Naive B cell (primary cell): ENCODE measurements at regions not wholly inside any gene's neighbourhood (a gene's known extent, or its start where the extent isn't known, plus 50 kb on each side); places are given as distances from the start of the nearest gene placed in this dataset.
A peak's percentile ranks its signal among the peaks of the same experiment; 100 is the strongest.

Experiments
- ATAC-seq, 2 donors: fragments of 150-1000 bp; cut with Tn5 transposase; 2 replicates each; pipeline ENCODE4 v1.10.0; 2021; ENCODE audit warnings: low read depth in 2 of 2, mild to moderate bottlenecking in 2 of 2, moderate library complexity in 2 of 2
- DNase-seq: peaks from one replicate; pipeline ENCODE4 v3.0.0; 2022
- H3K27ac Mint-ChIP-seq, 6 donors: one replicate each; pipeline ENCODE4 v1.8.0; 2020 to 2022; ENCODE audit warnings: mild to moderate bottlenecking in 6 of 6, mixed read lengths in 6 of 6, moderate library complexity in 5 of 6, inconsistent platforms in 2 of 6
- H3K27me3 Mint-ChIP-seq, 3 donors: one replicate each; pipeline ENCODE4 v1.8.0; 2021 to 2022; ENCODE audit warnings: mixed read lengths in 3 of 3, mild to moderate bottlenecking in 1 of 3
- H3K36me3 Mint-ChIP-seq, 2 donors: one replicate each; pipeline ENCODE4 v1.8.0; 2020 to 2022; ENCODE audit warnings: mixed read lengths in 2 of 2, inconsistent platforms in 1 of 2, mild to moderate bottlenecking in 1 of 2
- H3K4me1 Mint-ChIP-seq, 3 donors: one replicate each; pipeline ENCODE4 v1.8.0; 2020 to 2022; ENCODE audit warnings: mixed read lengths in 3 of 3, inconsistent platforms in 1 of 3, mild to moderate bottlenecking in 1 of 3, moderate library complexity in 1 of 3
- H3K4me3 Mint-ChIP-seq, 8 donors: one replicate each; pipeline ENCODE4 v1.8.0; 2020 to 2022; ENCODE audit warnings: mild to moderate bottlenecking in 8 of 8, mixed read lengths in 8 of 8, moderate library complexity in 8 of 8, inconsistent platforms in 2 of 8
- H3K9me3 Mint-ChIP-seq, 7 donors: one replicate each; pipeline ENCODE4 v1.8.0; 2020 to 2022; ENCODE audit warnings: mixed read lengths in 7 of 7, mild to moderate bottlenecking in 5 of 7, inconsistent platforms in 2 of 7, moderate library complexity in 1 of 7

DNA sequence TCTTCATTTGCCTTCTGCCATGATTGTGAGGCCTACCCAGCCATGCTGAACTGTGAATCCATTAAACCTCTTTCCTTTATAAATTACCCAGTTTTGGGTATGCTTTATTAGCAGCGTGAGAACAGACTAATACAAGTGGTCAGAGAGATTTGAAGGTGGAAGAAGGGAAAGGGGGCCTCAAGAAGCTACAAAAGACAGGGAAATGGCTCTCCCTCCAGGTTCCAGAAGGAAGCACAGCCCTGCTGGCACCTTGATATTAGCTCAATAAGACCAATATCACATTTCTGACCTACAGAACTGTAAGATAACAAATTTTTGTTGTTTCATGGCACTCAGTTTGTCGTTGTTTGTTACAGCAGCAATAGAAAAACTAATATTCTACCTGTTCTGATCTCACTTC lies 536.5 kb upstream of the MARCKS start:
- Mint-ChIP-seq H3K27ac (no peak overlapping the region), H3K4me3 (no peak overlapping the region), H3K27me3 (peaks cover 0 to 16% (median 3%) of the 10 kb centered on the region in 3 donors), H3K4me1 (no peaks in the 10 kb centered on the region), H3K9me3 (peaks cover 0 to 6% (median 3%) of the 10 kb centered on the region in 7 donors), H3K36me3 (no peaks in the 10 kb centered on the region)
- ATAC-seq (no peak), DNase-seq (no peak)

GRCh38 chr6:113326781-113327180 lies 530.4 kb upstream of the MARCKS start:
- Mint-ChIP-seq H3K4me3 (no peak overlapping the region), H3K9me3 (peaks cover 0 to 5% (median 0%) of the 10 kb centered on the region in 7 donors), H3K36me3 (no peaks in the 10 kb centered on the region), H3K27me3 (peaks cover 0 to 17% (median 3%) of the 10 kb centered on the region in 3 donors), H3K4me1 (no peaks in the 10 kb centered on the region), H3K27ac (peak overlapping the region in 1 of 6 donors; percentile 45)
- ATAC-seq (no peak), DNase-seq (no peak)

GRCh38 chr6:113328886-113329381 lies 528.2 kb upstream of the MARCKS start:
- Mint-ChIP-seq H3K27ac (no peak overlapping the region), H3K9me3 (peaks cover 0 to 5% (median 0%) of the 10 kb centered on the region in 7 donors), H3K27me3 (peaks cover 0 to 27% (median 17%) of the 10 kb centered on the region in 3 donors), H3K4me1 (no peaks in the 10 kb centered on the region), H3K36me3 (no peaks in the 10 kb centered on the region), H3K4me3 (no peak overlapping the region)
- ATAC-seq (no peak), DNase-seq (no peak)

DNA sequence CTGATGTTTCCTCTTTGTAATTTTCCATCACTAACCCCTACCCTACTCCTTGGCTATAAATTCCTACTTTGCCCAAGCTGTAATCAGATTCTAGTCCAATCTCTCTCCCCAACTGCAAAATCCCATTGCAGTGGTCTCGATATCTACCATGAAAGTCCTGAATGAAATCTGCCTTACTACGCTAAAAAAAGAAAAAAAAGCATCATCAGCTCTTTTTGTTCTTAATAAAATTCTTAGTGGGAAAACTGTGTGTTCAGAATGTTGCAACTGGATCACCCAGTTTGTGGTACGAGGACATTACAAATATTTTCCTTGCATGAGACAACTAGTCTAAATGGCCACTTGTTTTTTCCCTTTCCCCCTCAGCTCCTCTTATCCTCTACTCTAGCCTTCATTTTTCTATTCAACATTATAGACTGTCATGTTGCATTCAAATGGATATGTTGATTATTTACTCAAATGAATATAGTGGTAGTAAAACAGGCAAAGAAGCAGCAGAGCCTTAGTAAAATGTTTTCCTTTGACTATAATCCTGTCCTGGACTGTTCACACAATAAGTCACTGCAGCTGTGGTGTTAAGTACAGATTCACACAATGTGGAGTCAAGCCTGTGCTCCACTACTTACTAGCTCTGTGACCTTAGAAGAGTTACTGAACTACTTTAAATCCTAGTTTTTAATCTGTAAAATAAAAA lies 527.1 kb upstream of the MARCKS start:
- Mint-ChIP-seq H3K27ac (no peak overlapping the region), H3K9me3 (peaks cover 0 to 4% (median 0%) of the 10 kb centered on the region in 7 donors), H3K4me1 (no peaks in the 10 kb centered on the region), H3K4me3 (no peak overlapping the region), H3K27me3 (peaks cover 0 to 21% (median 17%) of the 10 kb centered on the region in 3 donors), H3K36me3 (no peaks in the 10 kb centered on the region)
- ATAC-seq: no peak
- DNase-seq: no peak

DNA sequence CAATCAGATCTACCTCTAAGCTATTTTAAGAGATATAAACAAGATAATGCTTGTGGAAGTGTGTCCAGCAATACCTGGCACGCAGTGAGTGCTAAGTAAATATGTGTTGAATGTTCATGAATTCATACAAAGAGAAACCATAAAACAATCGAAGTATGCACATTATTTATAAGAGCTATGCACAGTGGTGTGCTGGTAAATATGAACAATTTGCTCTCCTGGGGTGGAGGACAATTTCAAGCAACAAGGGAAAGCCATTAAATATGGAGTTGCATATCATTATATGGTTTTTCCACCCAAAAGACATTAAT lies 526.6 kb upstream of the MARCKS start:
- peaks cover 0 to 5% (median 1%) of the 10 kb centered on the region in 7 donors for H3K9me3 Mint-ChIP-seq
- no peaks in the 10 kb centered on the region for H3K4me1 Mint-ChIP-seq
- no peak for DNase-seq
- no peak overlapping the region for H3K27ac Mint-ChIP-seq
- no peaks in the 10 kb centered on the region for H3K36me3 Mint-ChIP-seq
- no peak for ATAC-seq
- H3K4me3 Mint-ChIP-seq: no peak overlapping the region
- peaks cover 0 to 24% (median 17%) of the 10 kb centered on the region in 3 donors for H3K27me3 Mint-ChIP-seq

DNA sequence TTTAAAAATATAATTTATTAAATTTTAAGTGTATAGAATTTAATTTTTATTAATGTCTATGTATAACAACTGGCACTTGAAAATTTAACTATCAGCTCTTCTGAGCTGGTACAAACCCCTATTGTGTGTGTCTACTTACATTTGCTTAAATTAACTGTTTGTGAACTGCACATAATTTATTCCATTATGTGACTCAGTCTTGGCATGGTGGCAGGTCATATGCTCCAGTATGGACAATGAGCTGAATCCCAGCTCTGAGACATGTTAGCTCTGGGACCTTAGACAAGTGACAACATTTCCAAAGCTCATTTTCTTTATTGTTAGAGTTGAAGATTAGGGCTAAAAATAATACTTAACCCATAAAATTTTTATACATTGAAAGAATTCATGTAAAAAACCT lies 526.1 kb upstream of the MARCKS start:
- ATAC-seq (no peak), DNase-seq (no peak)
- H3K4me1 Mint-ChIP-seq: no peaks in the 10 kb centered on the region
- no peaks in the 10 kb centered on the region for H3K36me3 Mint-ChIP-seq
- H3K4me3 Mint-ChIP-seq: no peak overlapping the region
- no peak overlapping the region for H3K27ac Mint-ChIP-seq
- H3K9me3 Mint-ChIP-seq: peaks cover 0 to 5% (median 1%) of the 10 kb centered on the region in 7 donors
- H3K27me3 Mint-ChIP-seq: peaks cover 0 to 25% (median 17%) of the 10 kb centered on the region in 3 donors

GRCh38 chr6:113338644-113339043 lies 518.5 kb upstream of the MARCKS start:
- no peak overlapping the region for H3K27ac Mint-ChIP-seq
- no peaks in the 10 kb centered on the region for H3K4me1 Mint-ChIP-seq
- no peak overlapping the region for H3K4me3 Mint-ChIP-seq
- peaks cover 3 to 17% (median 12%) of the 10 kb centered on the region in 3 donors for H3K27me3 Mint-ChIP-seq
- DNase-seq (no peak), ATAC-seq (no peak)
- no peaks in the 10 kb centered on the region for H3K36me3 Mint-ChIP-seq
- peaks cover 0 to 5% (median 1%) of the 10 kb centered on the region in 7 donors for H3K9me3 Mint-ChIP-seq

- ATAC-seq: no peak
- Mint-ChIP-seq H3K9me3 (peaks cover 0 to 5% (median 1%) of the 10 kb centered on the region in 7 donors), H3K36me3 (no peaks in the 10 kb centered on the region), H3K4me3 (no peak overlapping the region), H3K27ac (no peak overlapping the region), H3K27me3 (peaks cover 0 to 17% (median 15%) of the 10 kb centered on the region in 3 donors), H3K4me1 (no peaks in the 10 kb centered on the region)
- no peak for DNase-seq
These were observed 517.9 kb upstream of the MARCKS start for GRCh38 chr6:113339209-113339608.

DNA sequence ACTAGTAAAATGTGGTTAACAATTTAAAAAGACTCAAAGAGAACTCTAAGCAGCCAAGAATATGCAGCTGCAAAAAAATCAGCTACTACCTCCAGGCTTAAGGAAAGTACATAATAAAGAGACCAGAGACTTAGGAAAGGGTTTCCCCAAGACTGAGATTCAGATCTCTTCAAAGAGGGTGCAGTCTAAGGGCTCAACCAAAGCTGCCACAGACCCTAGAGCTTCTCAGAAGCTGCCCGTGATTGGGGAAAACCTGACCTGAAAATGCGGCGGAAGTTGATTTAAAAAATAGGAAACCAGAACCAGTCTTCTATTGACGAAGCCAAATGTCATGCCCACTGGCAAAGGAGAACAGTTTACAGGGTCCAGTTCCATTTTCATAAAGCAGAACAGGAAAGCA lies 516.8 kb upstream of the MARCKS start:
- Mint-ChIP-seq H3K36me3 (no peaks in the 10 kb centered on the region), H3K27me3 (peaks cover 0 to 20% (median 15%) of the 10 kb centered on the region in 3 donors), H3K4me1 (no peaks in the 10 kb centered on the region), H3K27ac (peak overlapping the region in 1 of 6 donors; percentile 35), H3K4me3 (no peak overlapping the region), H3K9me3 (peaks cover 0 to 2% (median under 1%) of the 10 kb centered on the region in 7 donors)
- DNase-seq (no peak), ATAC-seq (peak in 1 of 2 donors; percentile 35)

DNA sequence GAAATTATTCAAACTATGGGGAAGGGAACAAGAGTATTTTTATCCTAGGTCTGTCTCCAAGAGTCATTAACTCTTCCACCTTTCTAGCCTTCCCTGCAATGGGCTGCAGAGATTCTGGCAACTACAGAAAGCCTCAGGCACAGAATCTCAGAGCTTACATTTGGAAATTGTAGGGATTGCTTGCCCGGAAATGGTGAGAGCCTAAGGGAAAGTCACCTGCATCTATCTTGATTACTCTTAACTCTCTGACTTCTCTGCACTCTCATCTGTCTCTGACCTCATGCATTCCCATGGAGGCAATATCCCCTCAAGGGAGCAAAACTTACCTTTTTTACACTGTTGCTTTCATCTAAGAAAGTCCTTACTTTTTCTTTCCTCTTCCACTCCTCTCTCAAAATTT lies 513.2 kb upstream of the MARCKS start:
- DNase-seq (no peak), ATAC-seq (no peak)
- Mint-ChIP-seq H3K9me3 (no peaks in the 10 kb centered on the region), H3K4me1 (no peaks in the 10 kb centered on the region), H3K36me3 (no peaks in the 10 kb centered on the region), H3K4me3 (no peak overlapping the region), H3K27me3 (peaks cover 0 to 24% (median 16%) of the 10 kb centered on the region in 3 donors), H3K27ac (peak overlapping the region in 1 of 6 donors; percentile 14)

DNA sequence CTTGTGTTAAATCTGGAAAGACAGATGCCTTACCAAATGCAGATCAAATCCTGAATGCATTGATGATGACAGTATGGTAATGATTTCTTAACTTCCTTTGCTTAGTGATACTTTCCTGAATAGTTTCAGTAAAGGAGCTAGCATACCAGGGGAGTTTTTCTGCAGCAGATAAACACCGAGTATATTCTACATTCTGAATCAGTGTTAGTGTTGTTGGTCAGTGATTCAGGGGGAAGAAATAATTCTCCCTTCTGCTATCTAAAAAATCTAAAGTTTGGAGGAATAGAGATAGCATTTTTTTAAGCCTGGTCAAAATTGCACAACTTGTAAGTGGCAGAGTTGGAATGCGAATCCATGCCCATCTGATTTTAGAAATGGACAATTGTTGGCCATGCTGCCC lies 512.2 kb upstream of the MARCKS start:
- no peak overlapping the region for H3K4me3 Mint-ChIP-seq
- no peaks in the 10 kb centered on the region for H3K36me3 Mint-ChIP-seq

DNA sequence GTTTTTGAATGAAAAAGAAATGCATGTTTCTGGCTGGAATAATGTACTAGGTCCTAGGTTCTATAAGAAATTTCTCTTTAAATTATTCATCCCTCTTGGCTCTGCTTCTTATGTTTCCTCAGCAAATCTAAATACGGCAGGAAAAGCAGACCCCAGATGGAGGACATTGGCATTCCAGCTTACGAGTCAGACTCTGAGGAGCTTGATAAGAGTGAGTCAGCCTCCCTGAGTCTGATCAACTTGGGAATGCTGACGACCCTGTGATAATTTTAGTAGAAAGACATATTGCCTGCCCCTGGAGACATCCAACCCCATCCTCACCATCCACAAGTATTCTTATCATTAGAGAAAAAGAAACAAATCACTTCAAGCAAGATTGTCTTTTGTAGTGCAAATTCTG lies 509.7 kb upstream of the MARCKS start:
- no peaks in the 10 kb centered on the region for H3K36me3 Mint-ChIP-seq
- H3K4me1 Mint-ChIP-seq: no peaks in the 10 kb centered on the region
- DNase-seq: no peak
- no peaks in the 10 kb centered on the region for H3K9me3 Mint-ChIP-seq
- peaks cover 21 to 41% (median 38%) of the 10 kb centered on the region in 3 donors for H3K27me3 Mint-ChIP-seq
- no peak overlapping the region for H3K4me3 Mint-ChIP-seq
- ATAC-seq: no peak
- H3K27ac Mint-ChIP-seq: no peak overlapping the region

More for the DNA sequence above, 512.2 kb upstream of the MARCKS start:
- H3K27me3 Mint-ChIP-seq: peaks cover 6 to 27% (median 20%) of the 10 kb centered on the region in 3 donors
- H3K4me1 Mint-ChIP-seq: no peaks in the 10 kb centered on the region
- no peaks in the 10 kb centered on the region for H3K9me3 Mint-ChIP-seq
- ATAC-seq (no peak), DNase-seq (no peak)
- H3K27ac Mint-ChIP-seq: peak overlapping the region in 1 of 6 donors; percentile 59

DNA sequence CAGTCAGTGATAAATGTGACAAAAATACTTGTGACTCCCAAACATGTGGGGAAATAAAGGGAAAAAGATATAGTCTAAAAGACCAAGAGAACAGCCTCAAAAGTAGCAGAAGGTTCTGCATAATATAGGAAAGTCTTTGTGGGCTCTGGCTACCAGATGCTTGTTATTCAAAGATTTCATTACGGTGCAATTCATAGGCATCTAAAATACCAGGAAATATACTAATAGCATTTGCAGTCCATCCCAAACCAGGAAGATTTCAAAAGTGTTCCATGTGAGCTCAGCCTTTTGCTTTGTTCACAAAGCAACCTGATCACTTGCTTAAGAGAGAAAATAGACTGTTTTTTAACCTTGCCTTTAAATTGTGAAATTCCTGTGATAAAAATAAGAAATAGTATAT lies 506.7 kb upstream of the MARCKS start:
- Mint-ChIP-seq H3K27ac (no peak overlapping the region), H3K27me3 (peaks cover 26 to 46% (median 27%) of the 10 kb centered on the region in 3 donors), H3K36me3 (no peaks in the 10 kb centered on the region), H3K4me3 (no peak overlapping the region), H3K9me3 (no peaks in the 10 kb centered on the region), H3K4me1 (no peaks in the 10 kb centered on the region)
- DNase-seq: no peak
- ATAC-seq: no peak

GRCh38 chr6:113351173-113351834 lies 505.8 kb upstream of the MARCKS start:
- Mint-ChIP-seq H3K27me3 (peaks cover 23 to 50% (median 27%) of the 10 kb centered on the region in 3 donors), H3K27ac (no peak overlapping the region), H3K9me3 (no peaks in the 10 kb centered on the region), H3K36me3 (no peaks in the 10 kb centered on the region), H3K4me3 (no peak overlapping the region), H3K4me1 (no peaks in the 10 kb centered on the region)
- ATAC-seq (no peak), DNase-seq (no peak)
